Suprapubic skin (tissue), 4 donors: ENCODE measurements at regions not wholly inside any gene's neighbourhood (a gene's known extent, or its start where the extent isn't known, plus 50 kb on each side); places are given as distances from the start of the nearest gene placed in this dataset.

Experiments used
- EP300 ChIP-seq: sonication (generic); formaldehyde crosslinking; IDR thresholded peaks from one replicate; pipeline ENCODE4 v1.6.1; 2017; ENCODE audit warnings: antibody characterized with exemption
- POLR2AphosphoS5 ChIP-seq, 3 donors: sonication (generic); formaldehyde crosslinking; IDR thresholded peaks; one replicate each; pipeline ENCODE4 v1.6.1; 2017; ENCODE audit warnings: antibody characterized with exemption in 3 of 3
- TF ChIP-seq, protein P1 (sequence below), 2 donors: fragments of 200-600 bp in 1 of 2; fragments of 450-650 bp in 1 of 2; sonication (generic) in 1 of 2; IDR thresholded peaks; one replicate each; pipeline ENCODE4 v1.5.1; 2016 to 2019; ENCODE audit warnings: antibody characterized with exemption in 2 of 2, mild to moderate bottlenecking in 1 of 2, moderate library complexity in 1 of 2

DNA sequence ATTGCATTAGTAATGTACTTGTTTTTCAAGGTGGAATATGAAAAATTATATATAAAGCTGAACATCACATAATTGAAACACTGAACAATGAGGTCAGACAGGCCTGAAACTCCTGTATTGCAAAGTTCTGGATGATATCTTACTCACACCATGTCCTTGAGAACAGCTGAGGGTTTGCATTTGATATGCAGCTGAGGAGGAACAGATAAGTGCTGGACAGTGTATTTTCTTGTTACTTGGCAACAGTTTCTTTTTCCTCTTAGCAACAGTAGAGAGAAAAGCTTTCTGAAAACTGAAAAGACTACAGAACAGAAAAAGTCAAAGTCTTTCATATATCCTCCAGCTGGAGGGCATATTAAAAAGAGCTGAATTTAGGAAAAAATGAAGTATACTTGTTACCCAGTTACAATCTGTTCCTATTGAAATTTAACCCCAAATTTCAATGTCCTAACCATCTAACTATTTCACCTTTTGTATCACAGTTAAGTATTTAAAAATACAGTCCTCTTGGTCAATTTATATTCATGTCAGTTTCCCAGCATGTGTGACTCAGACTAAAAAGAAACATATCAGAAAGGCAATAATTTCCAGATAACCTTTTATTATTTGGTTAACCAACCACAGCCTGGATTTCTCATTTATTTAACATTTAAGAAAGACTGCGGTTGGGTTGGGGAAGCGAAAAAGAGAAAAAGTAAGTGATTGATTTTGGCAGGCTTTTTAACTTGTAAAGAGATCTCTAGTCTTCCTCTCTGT is 733.0 kb upstream of the DPPA4 start:
- TF ChIP-seq, protein P1, sequence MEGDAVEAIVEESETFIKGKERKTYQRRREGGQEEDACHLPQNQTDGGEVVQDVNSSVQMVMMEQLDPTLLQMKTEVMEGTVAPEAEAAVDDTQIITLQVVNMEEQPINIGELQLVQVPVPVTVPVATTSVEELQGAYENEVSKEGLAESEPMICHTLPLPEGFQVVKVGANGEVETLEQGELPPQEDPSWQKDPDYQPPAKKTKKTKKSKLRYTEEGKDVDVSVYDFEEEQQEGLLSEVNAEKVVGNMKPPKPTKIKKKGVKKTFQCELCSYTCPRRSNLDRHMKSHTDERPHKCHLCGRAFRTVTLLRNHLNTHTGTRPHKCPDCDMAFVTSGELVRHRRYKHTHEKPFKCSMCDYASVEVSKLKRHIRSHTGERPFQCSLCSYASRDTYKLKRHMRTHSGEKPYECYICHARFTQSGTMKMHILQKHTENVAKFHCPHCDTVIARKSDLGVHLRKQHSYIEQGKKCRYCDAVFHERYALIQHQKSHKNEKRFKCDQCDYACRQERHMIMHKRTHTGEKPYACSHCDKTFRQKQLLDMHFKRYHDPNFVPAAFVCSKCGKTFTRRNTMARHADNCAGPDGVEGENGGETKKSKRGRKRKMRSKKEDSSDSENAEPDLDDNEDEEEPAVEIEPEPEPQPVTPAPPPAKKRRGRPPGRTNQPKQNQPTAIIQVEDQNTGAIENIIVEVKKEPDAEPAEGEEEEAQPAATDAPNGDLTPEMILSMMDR (IDR thresholded peaks at IDR 0.05): no peak
- TF ChIP-seq POLR2AphosphoS5 (IDR thresholded peaks at IDR 0.05) (no peak), EP300 (no peak)
